GM21737 (cell line): ENCODE measurements at regions not wholly inside any gene's neighbourhood (a gene's known extent, or its start where the extent isn't known, plus 50 kb on each side); places are given as distances from the start of the nearest gene placed in this dataset.

Experiments used
- ATAC-seq: cut with Tn5 transposase; IDR thresholded peaks from one replicate; pipeline ENCODE4 v1.9.1; 2021; ENCODE audit warnings: mild to moderate bottlenecking, moderate library complexity; ENCODE audit not compliant: unreplicated experiment

DNA sequence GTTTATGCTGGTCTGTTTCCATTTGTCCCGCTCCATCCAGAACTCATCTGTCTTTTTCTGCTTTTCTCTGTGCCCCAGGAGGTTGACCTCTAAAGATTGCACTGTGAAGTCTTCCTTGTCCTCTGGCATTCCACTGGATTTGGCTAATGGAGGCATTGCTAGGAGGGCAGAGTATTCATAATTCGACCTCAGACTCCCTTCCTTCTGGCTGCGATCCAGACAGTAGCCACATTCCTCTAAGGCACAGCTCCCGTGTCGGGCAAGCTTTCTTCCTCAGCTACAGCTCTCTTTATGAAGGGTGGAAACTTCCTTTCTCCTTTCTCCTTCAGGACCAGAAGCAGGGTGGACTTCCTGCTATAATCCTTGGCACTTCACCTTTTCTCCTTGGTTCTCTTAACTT lies 175.9 kb downstream of the BAMBI start:
- ATAC-seq: no peak

DNA sequence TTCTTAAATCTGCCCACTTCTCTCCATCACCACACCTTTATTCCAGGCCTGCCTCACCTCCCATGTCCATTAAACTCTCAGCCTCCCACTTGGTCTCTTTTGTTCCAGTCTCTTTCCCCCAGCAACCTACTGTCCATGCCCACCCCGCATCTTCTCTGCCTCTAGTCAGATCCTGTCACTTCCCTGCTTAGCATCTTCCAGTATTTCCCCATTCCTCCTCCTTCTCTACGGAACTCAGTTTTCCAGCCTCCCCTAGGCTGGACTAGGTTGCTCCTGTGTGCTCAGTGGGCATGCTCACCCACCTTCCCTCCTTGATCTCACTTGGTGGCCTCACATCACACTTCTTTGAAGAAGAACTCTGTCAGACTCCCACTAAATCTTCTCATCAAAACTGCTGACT lies 179.8 kb downstream of the BAMBI start:
- ATAC-seq: no peak

DNA sequence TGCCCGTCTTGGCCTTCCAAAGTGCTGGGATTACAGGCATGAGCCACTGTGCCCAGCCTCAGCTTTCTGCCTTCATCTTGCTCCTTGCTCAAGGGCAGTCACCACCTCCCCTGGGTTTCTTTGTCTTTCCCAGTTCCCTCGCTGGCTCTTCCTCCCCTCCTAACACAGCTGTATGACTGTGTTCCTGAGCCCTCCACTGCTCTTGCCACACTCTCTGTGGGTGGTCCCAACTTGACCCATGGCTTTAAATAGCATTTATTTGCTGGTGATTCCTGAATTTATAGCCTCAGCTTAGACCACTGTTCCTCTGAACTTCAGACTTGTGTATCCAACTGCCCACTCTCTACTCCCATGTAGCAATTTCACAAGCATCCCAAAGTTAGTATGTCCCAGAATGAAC lies 181.3 kb downstream of the BAMBI start:
- ATAC-seq: no peak

DNA sequence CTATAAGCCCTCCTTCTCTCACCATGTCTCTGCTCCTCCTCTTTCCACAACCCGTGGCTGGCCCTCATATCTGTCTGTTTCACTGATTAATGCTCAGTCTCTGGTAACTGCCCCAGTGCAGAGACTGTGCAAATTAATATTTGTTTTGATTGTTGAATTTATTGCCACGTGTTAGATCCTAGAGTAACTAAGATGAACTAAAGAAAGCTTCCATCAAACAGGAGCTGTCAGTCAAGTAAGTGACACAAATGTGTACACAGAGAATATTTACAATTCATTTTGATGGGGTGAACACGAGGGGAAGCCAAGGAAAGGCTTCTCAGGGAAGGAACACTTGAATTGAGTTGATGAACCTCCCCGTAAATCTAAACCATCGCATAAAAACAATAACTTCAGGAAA lies 182.5 kb downstream of the BAMBI start:
- ATAC-seq: no peak

DNA sequence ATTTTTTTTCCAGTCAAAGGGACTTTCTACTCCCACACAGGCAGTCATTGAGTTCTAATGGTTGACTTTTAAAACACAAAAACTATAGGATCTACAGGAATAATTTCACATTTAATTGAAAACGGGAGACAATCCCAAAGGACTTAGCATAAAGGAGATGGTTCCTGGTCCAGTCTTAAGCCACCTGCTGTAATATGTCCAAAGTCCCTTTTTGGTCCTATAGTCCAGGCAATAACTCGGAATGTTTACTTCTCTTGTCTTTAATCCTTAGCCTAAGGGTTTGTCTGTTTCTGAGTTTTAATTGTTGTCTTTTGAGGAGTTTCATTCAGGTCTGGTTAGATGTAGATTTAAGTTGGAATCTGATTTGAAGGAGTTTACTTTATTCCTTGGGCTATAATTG lies 184.9 kb downstream of the BAMBI start:
- ATAC-seq: no peak

DNA sequence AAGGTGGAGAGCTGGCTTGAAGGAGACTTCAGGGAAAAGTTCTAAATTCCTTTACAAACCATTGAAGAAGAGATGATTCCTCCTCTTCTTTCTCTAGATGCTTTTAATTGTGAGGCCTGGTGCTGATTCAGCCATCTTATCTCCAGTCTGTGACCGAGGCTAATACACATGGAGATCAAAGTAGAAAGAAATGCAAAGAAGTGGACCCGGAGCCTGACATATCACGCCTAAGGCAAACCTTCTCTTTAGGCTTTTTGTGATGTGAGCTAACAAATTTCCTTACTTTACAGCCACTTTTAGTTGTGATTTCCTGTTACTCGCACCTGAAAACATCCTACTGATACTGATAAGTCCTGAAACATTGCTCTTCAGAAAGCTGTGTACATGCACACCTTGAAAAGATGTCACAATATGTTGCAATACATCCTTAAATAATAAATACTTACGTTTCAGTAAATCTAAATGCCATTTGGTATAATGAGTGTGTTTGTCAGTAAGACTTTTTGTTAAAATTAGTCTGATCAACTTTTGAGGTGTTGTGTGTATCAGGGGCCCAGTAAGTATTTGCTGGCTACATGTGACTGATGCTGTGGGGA lies 192.4 kb downstream of the BAMBI start:
- ATAC-seq: no peak

DNA sequence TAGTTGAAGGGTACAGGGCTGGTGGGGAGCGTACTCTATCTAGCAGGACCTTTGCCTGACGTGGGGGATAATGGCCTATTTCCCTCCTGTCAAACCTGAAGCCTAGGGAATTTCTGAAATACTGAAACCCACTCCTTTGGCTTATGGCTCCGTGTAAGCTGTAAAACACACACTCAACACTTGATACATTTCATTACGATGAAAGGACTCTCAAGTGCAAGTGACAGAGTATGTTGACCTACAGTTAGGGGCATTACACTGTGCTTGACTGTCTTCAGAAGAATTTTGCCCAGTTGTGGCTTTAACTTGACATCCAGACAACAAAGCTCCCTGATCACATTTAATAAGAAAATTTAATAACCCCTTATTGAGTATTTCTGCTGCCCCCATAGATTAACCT lies 194.3 kb downstream of the BAMBI start:
- ATAC-seq: no peak

DNA sequence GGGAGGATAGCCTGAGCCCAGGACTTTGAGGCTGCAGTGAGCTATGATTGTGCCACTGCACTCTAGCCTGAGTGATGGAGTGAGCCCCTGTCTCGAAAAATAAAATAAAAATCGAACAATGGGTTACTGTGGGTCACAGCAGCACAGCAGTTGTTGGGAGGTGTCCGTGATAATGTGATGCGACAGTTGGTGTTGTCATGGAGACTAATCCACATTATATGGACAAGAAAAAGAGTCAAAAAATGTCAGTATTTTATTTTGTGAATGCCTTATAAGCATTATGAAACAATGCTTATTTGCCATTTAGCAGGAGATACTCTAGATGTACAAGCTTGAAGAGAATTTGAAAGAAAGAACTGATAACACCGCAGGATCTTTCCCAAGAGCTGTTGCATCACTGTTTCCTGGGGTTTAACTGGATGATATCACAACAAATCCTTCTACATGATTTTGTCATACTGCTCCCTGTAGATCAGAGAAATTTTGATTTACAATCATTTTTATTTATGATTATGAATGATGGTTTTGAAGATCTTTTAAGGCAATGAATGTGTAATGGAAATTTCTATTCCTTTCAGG lies 195.4 kb downstream of the BAMBI start:
- ATAC-seq: no peak

DNA sequence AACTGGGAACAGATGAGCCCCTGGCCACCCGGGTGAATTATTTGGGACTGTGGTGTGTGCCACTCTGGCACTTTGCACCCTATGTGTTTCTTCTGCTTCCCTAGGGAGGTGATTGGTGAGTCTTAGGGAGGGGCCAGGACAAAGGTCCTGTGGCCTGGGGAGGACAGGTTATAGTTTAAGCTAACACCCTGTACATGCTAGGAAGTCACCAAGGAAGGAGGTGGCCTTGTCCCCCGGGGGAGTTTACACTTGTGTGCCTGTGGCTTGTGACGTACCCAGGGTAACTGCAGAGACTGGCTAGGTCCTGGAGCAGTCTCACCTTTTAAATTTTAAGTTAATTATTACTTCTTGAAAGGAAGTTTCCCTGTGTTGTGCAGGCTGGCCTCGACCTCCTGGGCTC lies 196.2 kb downstream of the BAMBI start:
- no peak for ATAC-seq

DNA sequence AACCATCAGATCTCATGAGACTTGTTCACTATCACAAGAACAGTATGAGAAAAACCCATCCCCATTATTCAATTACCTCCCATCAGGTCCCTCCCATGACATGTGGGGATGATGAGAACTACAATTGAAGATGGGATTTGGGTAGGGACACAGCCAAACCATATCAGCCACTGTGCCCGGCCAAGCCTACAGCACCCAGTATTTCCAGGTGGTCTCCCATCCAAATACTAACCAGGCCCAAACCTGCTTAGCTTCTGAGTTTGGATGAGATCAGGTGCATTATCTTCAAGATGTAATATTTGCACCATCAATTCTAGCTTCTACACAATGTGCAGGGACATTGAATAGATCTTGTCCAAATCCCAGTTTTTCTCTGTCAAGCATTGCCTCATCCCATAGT lies 196.9 kb downstream of the BAMBI start:
- no peak for ATAC-seq

DNA sequence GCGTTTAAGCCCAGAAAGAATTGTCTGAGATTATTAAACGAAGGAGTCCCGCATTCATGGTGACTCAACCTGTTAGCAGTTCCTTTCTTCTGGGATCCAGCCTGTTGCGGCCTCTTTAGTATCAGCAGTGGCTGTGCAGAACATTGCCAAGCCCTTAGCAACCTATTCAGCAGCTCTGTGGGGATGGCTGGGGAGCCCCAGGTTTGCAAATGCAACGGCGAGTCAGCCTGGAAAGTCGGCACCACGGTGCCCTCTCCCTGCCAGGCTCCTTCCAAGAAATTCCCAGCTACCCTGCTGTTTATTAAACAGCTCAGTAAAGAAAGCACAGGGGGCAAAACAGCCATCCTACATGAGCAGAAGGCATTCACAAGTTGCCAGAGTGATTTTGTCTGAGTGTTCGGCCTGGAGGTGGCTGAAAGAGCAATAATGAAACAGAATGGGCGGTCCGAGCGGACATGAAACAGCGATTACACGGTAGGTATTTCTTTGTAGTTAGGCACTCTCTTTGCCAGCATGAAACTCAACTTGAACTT lies 198.3 kb downstream of the BAMBI start:
- no peak for ATAC-seq

DNA sequence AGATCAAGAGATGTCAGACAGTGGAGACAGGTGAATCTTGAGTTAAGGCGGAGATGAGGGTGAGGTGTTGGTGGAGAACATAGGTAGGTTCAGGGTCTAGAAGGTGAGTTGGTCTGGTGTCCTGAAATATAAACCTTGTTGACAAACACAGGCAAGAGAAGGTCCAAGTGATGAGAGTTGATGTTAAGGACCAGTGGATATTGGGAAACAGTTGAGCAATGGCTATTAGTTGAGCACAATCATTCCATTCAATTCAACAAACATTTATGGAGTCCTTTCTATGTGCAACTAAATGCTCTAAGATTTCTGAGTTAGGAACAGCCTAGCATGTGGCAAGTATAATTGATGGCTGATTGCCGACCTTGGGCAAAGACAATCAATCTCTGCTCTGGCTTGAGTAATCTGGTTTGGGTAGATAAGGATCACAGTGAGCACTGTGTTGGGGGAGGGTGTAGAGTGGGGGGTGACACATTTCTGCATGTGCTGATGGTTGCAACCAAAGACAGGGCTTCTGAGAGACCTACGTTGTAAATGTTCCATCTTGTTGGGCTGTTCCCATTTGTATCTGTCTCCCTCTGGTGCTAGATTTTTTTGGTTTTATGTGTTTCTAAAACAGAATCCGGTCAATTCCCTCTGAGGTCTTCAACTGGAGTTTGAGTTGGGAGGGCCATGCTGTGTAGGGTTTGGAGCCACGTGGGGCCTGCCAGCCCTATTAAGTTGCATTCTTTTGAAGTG lies 201.1 kb downstream of the BAMBI start:
- ATAC-seq: no peak

DNA sequence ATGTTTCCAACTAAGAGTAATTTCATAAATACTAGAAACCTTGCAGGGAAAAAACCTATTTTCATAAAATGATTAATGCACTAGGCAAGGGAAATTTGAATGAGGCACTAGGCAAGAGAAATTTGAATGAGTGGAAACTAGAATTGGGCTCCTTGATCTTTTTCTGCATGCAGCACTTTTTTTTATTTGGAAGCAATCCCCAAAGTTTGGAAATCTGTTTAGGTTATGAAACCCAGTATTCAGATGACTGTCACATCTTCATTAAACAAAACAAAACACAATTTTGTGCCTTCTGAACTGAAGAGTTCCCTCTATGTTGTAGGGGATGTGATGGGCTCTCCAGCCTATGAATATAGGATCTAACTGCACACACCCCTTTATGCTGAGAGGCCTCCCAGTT lies 201.9 kb downstream of the BAMBI start:
- no peak for ATAC-seq

DNA sequence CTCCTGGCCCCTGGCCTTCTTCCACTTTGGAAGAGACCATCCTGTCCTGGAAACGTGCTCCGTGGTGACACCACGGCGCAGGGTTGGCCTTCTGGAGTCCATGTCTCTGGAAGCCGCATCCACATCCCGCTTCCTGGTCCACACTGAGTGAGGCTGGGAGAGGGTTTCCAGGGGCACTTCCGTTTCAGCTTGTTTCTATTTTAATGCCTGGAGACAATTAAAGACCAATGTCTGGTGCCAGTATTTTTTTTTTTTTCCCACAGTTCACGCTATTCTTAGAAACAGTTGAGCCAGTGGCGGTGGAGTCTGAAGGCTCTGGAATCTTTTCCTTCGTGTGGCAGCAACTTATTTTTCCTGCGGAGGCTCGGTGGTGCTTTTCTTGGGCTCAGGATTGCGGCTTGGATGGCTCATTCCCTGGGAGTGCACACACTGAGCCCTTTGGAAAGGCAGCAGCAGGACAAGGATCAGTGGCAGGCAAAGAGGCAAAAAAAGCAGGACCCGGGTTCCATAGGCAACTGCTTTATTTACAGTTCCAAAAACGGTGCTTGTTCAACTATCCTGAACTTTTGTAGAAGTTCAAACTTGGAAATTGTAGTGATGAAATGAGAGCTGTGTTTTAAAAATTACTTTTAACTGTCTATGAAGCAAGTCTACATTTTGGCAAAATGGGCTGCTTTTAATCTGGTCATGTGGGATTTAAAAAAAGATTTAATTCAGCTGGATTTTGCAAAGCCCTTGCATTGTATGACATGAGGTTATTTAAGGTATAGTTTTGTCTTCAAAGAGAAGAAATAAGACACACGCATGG lies 202.8 kb downstream of the BAMBI start:
- no peak for ATAC-seq

DNA sequence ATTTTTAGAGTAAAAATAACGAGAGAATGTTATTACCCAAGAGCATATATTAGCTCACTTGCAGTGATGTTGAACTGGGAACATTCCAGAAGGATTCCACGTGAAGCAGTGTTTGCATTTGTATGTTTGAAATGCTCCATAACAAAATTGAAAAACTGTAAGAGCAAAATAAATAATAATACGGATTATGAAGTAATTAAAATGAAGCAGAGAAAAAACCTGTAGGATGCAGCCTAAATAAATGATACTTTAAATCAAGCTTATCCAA lies 203.3 kb downstream of the BAMBI start:
- no peak for ATAC-seq

DNA sequence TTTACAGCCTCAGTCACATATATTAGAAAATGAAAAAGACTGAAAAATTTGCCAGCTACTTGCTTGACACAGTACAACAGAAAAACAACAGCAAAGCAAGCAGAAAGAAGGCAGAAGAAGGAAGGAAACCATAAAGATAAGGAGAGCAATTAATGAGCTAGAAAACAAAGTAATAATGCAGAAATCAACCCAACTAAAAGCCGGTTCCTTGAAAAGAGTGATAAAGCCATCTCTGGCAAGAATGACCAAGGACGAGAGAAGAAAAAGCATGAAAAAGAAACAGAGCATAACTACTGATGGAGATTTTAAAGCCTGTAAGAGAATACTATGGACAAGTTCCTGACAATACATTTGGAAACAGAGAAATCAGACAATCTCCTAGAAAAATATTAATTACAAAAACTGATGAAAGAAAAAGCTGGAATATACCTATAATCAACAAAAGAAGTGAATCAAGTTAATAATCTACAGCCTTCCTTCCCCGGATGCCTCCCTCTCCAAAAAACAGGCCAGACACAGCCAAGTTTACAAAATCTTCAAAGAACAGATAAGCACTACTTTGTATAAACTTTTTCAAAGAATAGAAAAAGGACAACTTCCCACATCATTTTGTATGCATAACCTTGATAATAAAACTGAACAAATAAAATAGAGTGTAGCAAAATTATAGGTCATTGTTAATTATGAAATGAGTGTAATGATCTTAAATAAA lies 204.0 kb downstream of the BAMBI start:
- no peak for ATAC-seq

DNA sequence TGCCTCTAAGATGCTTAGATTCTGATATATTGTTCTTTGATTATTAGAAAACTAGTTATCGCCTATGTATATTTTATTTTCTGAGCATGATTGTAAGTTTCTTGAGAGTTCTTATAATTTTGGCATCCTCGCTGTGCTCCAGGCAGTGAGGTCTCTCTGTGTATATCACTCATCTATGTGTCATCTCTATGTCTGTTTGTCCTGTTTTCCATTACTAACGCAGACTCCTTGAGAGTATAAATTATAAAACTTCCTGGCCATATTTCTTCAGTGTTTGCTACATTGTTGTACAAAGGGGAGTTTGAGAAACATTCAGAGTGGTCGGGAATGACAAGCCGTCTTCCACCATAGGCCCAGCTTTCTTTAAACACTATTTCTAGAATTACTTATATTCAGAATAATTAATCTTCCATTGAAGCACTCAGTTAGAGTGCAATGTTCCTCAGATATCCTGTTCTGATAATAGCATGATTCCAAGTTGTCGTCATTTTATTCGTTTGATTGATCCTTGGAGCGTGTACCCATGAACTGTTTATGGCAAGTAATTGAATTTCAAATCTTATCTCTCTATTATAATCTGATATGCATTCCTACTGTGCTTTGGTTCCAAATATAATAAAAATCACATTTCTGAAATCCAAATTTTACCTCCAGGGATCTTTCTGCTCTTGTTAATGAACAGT lies 206.6 kb downstream of the BAMBI start:
- no peak for ATAC-seq

DNA sequence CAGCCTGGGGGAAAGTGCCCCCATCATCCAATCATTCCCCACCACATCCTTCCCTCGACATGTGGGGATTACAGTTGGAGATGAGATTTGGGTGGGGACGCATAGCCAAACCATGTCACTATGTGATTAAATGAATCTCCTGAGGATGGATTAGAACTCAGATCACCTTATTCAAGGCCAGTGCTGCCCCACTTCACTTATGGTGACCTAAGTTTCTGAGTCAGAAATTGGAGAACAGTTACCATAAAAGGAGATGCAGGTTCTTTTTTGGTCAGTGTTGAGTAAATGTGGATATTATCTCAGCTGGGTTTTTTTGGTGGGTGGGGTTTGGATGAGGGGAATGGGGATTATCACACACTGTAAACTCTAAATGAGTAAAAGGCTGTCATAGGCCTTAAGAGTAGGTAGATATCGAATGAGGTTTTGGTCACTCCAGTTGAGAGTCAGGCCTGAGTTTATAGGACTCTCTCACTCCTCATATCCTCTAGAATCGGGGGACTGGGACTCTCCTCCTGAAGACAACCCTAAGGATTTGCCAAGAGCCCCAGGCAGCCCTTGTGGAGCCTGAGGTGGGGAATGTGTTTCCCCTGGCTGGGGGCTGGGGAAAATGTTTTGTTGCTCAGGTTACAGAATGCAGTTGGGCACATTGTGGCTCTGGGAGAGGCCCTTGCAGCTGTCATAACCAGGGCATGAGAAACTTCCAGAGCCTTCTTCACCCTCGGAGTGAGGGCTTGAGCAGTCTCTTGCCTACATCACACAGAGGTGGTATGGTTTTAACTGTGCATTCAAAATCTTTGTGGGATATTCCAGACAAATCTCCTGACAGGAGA lies 213.0 kb downstream of the BAMBI start:
- no peak for ATAC-seq

DNA sequence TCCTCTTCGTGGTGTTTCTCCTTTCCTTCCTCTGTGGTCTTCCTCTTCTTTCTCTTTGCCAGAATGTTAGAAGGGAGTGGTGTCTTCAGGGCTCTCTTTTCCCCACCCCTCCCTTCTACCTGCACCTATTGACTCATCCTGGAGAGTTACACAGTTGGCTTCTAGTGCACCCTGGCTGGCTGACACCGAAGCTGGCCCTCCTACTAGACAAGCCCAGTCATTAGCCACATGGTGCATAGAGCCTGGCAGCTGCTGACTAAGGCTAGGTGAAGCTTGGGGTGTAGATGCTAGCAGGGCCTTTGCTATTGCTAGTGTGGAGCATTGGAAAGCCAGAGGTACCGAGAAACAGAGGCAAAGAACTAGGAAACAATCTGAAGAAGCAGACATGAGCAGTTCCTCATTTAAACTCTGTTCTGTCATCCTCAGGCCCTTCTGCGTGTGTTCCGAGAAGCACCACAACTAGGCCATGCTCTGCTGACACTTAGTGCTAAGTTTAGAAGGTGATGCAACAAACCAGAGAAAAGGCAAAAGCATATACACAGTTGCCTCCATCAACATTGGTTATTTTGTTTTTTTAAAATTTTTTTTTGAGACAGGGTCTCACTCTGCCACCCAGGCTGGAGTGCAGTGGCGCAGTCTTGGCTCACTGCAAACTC lies 213.9 kb downstream of the BAMBI start:
- ATAC-seq: no peak
